CD4-positive, alpha-beta T cell (primary cell): ENCODE measurements at regions not wholly inside any gene's neighbourhood (a gene's known extent, or its start where the extent isn't known, plus 50 kb on each side); places are given as distances from the start of the nearest gene placed in this dataset.

Experiments used
- ATAC-seq: fragments of 200-7000 bp; cut with Tn5 transposase; one replicate; pipeline ENCODE4 v1.10.0; 2022; ENCODE audit warnings: mild to moderate bottlenecking; ENCODE audit not compliant: poor library complexity
- CTCF ChIA-PET: fragments of 350-600 bp; sonication (Branson Sonifier 250); formaldehyde crosslinking; loops from one replicate; lab custom pipeline; 2021; ENCODE audit warnings: antibody characterized with exemption, inconsistent platforms; lab: Charles Lee
- POLR2A ChIA-PET: fragments of 350-600 bp; sonication (Branson Sonifier 250); formaldehyde crosslinking; loops from one replicate; lab custom pipeline; 2021; ENCODE audit warnings: antibody characterized with exemption, inconsistent platforms; lab: Charles Lee
- DNase-seq, 14 experiments: peaks; one replicate each; pipeline ENCODE4 v3.0.0-alpha.2; 2013 to 2020; ENCODE audit warnings: mixed read lengths in 2 of 14
- H3K27ac ChIP-seq, 2 donors: one replicate each; pipeline versions ENCODE4 v1.5.1 to v1.7.0; 2013; ENCODE audit warnings: low read length in 2 of 2, low read depth in 1 of 2, mild to moderate bottlenecking in 1 of 2
- H3K27me3 ChIP-seq, 2 experiments: 1 replicate in 1 of 2; 2 replicates in 1 of 2; pipeline versions ENCODE4 v1.6.1 to v1.7.0; 2013; ENCODE audit warnings: low read length in 2 of 2, control low read depth in 1 of 2, mild to moderate bottlenecking in 1 of 2, moderate library complexity in 1 of 2; ENCODE audit not compliant: insufficient read depth in 2 of 2, control insufficient read depth in 1 of 2
- H3K36me3 ChIP-seq: one replicate; pipeline ENCODE4 v1.6.1; 2013; ENCODE audit warnings: low read length, control low read depth; ENCODE audit not compliant: insufficient read depth
- H3K4me1 ChIP-seq: one replicate; pipeline ENCODE4 v1.6.1; 2013; ENCODE audit warnings: low read length, control low read depth; ENCODE audit not compliant: insufficient read depth
- H3K4me3 ChIP-seq: one replicate; pipeline ENCODE4 v1.5.1; 2013; ENCODE audit warnings: mild to moderate bottlenecking, low read length, moderate library complexity
- H3K9me3 ChIP-seq, 2 experiments: 1 replicate in 1 of 2; 2 replicates in 1 of 2; pipeline versions ENCODE4 v1.6.1 to v1.7.0; 2013; ENCODE audit warnings: low read length in 2 of 2, mild to moderate bottlenecking in 2 of 2, control low read depth in 1 of 2, moderate library complexity in 1 of 2; ENCODE audit not compliant: control insufficient read depth in 1 of 2, insufficient read depth in 1 of 2
- H3K27ac Mint-ChIP-seq: one replicate; pipeline ENCODE4 v1.8.0; 2020; ENCODE audit warnings: mixed read lengths
- H3K27me3 Mint-ChIP-seq: one replicate; pipeline ENCODE4 v1.8.0; 2021; ENCODE audit warnings: mixed read lengths
- H3K36me3 Mint-ChIP-seq: one replicate; pipeline ENCODE4 v1.8.0; 2021; ENCODE audit warnings: low read depth, mixed read lengths
- H3K4me1 Mint-ChIP-seq: one replicate; pipeline ENCODE4 v1.8.0; 2021; ENCODE audit warnings: low read depth, mixed read lengths
- H3K4me3 Mint-ChIP-seq: one replicate; pipeline ENCODE4 v1.8.0; 2020; ENCODE audit warnings: mild to moderate bottlenecking, mixed read lengths
- H3K9me3 Mint-ChIP-seq: one replicate; pipeline ENCODE4 v1.8.0; 2020; ENCODE audit warnings: mixed read lengths
- intact Hi-C, 2 experiments: fragments of 100-400 bp; cut with DNase I in 1 of 2; cut with micrococcal nuclease in 1 of 2; formaldehyde crosslinking; loops; one replicate each; pipeline versions ENCODE4 v1.15.1 to v1.9.0; 2023 to 2025; cut with DNase I, micrococcal nuclease
- TF ChIP-seq, protein P1 (sequence below): fragments of 200-600 bp; IDR thresholded peaks from one replicate; pipeline ENCODE4 v1.8.0; 2022; ENCODE audit warnings: antibody characterized with exemption, mild to moderate bottlenecking

DNA sequence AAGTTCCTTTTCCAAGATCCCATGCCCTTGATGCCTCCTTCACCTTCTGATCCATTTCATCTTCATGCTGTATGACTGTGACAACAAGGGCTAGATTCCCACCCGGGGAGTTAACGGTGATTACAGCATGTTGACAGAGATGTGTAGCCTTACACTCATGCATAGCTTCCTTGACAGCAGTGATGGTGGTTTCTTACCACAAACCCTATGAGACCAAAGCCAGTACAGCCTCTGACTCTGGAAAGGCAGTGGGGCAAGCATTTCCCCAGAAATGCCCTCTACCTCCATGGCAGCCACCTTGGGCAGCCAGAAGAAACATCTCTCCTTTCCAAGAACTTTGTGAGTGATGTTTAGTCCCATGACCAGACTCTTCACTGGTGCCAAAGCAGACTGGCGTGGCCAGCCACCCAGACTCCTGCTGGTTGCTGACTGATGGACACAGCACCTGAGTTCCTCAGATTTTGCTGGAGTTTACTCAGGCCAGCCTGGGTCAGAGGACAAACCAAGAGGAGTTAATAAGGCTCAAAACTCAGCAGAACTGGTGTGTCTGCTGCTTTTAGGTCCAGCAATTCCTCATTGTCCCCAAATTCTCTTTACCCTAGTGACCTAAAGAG lies 199.7 kb upstream of the SLC27A6 start:
- CTCF ChIA-PET: no interaction called here
- Mint-ChIP-seq H3K27me3 (no peaks in the 10 kb centered on the region), H3K9me3 (peaks cover 7% of the 10 kb centered on the region), H3K4me3 (no peak overlapping the region), H3K36me3 (no peaks in the 10 kb centered on the region), H3K4me1 (no peaks in the 10 kb centered on the region), H3K27ac (no peak overlapping the region)
- DNase-seq (no peak), ATAC-seq (no peak)
- POLR2A ChIA-PET: no interaction called here
- TF ChIP-seq, protein P1, sequence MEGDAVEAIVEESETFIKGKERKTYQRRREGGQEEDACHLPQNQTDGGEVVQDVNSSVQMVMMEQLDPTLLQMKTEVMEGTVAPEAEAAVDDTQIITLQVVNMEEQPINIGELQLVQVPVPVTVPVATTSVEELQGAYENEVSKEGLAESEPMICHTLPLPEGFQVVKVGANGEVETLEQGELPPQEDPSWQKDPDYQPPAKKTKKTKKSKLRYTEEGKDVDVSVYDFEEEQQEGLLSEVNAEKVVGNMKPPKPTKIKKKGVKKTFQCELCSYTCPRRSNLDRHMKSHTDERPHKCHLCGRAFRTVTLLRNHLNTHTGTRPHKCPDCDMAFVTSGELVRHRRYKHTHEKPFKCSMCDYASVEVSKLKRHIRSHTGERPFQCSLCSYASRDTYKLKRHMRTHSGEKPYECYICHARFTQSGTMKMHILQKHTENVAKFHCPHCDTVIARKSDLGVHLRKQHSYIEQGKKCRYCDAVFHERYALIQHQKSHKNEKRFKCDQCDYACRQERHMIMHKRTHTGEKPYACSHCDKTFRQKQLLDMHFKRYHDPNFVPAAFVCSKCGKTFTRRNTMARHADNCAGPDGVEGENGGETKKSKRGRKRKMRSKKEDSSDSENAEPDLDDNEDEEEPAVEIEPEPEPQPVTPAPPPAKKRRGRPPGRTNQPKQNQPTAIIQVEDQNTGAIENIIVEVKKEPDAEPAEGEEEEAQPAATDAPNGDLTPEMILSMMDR: no peak
- Histone ChIP-seq H3K4me1 (no peaks in the 10 kb centered on the region), H3K27me3 (no peaks in the 10 kb centered on the region), H3K27ac (no peak overlapping the region), H3K9me3 (no peaks in the 10 kb centered on the region), H3K36me3 (no peaks in the 10 kb centered on the region), H3K4me3 (no peak overlapping the region)
- intact Hi-C loops: no loop called here

DNA sequence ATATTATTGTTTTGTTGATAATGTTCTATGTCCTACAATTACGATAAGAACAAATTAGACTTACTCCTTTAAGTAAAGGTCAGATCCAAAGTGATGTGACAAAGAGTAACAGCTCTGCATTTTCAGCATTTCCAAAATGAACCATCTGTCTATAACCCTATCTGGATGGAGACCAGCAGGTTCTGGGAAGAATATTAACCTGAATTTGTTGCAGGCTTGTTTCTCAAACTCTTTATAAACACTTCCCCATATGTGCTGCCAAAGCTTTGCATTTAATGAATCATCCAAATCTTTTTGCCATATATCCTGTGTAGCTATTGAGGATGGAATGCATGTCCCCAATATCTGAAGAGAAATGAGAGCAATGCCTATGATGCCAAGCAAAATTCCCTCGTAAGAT lies 198.9 kb upstream of the SLC27A6 start:
- TF ChIP-seq, protein P1: no peak
- H3K27me3 Mint-ChIP-seq: no peaks in the 10 kb centered on the region
- Histone ChIP-seq H3K4me1 (no peaks in the 10 kb centered on the region), H3K36me3 (no peaks in the 10 kb centered on the region), H3K9me3 (no peaks in the 10 kb centered on the region), H3K27me3 (no peaks in the 10 kb centered on the region), H3K27ac (no peak overlapping the region), H3K4me3 (no peak overlapping the region)
- ChIA-PET CTCF (no interaction called here), POLR2A (no interaction called here)
- H3K27ac Mint-ChIP-seq: no peak overlapping the region
- ATAC-seq (no peak), DNase-seq (no peak)
- H3K4me1 Mint-ChIP-seq: no peaks in the 10 kb centered on the region
- H3K9me3 Mint-ChIP-seq: peaks cover 4% of the 10 kb centered on the region
- H3K36me3 Mint-ChIP-seq: no peaks in the 10 kb centered on the region
- H3K4me3 Mint-ChIP-seq: no peak overlapping the region
- intact Hi-C loops: no loop called here

DNA sequence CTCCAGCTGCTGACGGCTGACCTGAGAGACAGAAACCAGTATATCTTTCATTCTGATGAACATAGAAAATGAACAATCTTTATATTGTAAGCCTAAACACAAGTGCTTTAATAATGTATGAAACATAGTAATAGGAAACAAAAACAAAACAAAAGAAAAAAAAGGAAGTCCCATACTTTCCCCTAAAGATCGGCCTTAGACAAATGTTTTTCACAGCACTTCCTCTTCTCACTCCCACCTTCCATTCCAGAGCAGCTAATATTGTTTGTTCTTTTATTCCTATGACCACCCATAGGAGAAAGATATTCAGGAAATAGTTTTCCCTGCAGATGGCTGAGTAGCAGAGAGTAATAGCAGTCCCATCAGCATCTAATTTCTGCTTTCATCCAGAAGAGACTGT lies 194.4 kb upstream of the SLC27A6 start:
- POLR2A ChIA-PET: no interaction called here
- intact Hi-C loops: no loop called here

More for the DNA sequence above, 194.4 kb upstream of the SLC27A6 start:
- H3K27me3 ChIP-seq: no peaks in the 10 kb centered on the region
- H3K36me3 ChIP-seq: no peaks in the 10 kb centered on the region
- Mint-ChIP-seq H3K9me3 (no peaks in the 10 kb centered on the region), H3K4me3 (no peak overlapping the region), H3K27ac (no peak overlapping the region), H3K4me1 (no peaks in the 10 kb centered on the region), H3K27me3 (peaks cover 5% of the 10 kb centered on the region), H3K36me3 (no peaks in the 10 kb centered on the region)
- no peak overlapping the region for H3K27ac ChIP-seq
- CTCF ChIA-PET: no interaction called here
- H3K4me1 ChIP-seq: no peaks in the 10 kb centered on the region
- no peak overlapping the region for H3K4me3 ChIP-seq
- no peaks in the 10 kb centered on the region for H3K9me3 ChIP-seq
- DNase-seq (no peak), ATAC-seq (no peak)
- TF ChIP-seq, protein P1: no peak
